ENCODE measurements at regions not wholly inside any gene's neighbourhood (a gene's known extent, or its start where the extent isn't known, plus 50 kb on each side); places are given as distances from the start of the nearest gene placed in this dataset.
A peak's percentile ranks its signal among the peaks of the same experiment; 100 is the strongest.

GRCh38 chr15:91696981-91697380 lies 156.5 kb upstream of the SLCO3A1 start:
- in situ Hi-C loops (cut with MboI; ENCODE audit: low pct_unique_long_range_greater_than_20kb in 2 of 9, low sequenced_read_pairs in 9 of 9, unreplicated experiment in 9 of 9): no loop called here
- peaks cover 25 to 26% of the 10 kb centered on the region in 2 donors for H3K4me1 ChIP-seq (replicated peaks in 1 of 2)
- no peak overlapping the region for H3K27ac ChIP-seq
- ATAC-seq (replicated peaks in 6 of 8): no peak
- WGBS, 10 experiments: 0 to 100% (median 92%) methylated on average over 1 to 3 of the region's 3 CpGs; no CpG with 5 or more reads in 3 of the 10 experiments
- H3K4me3 ChIP-seq: no peak overlapping the region

DNA sequence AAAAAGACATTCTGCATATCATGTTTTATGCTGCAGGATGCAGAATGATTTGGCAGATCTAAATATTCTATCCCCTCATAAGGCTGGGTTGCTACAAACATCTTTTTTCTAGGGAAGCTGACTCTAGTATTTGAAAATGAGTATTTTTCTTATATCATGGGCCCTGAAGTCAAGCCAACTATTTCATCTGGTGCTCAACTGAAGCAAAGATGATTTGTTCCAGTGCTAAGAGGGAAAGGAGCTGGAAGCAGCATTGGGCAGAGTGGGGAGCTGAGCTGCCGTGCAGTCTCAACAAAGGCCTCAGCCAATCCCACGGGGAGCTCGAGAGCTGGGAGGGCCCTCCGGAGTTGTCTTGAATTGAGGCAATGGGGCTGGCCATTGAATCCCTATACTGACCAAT lies 155.3 kb upstream of the SLCO3A1 start:
- no peak for ATAC-seq (replicated peaks in 6 of 8)
- H3K27ac ChIP-seq: no peak overlapping the region
- no peak overlapping the region for H3K4me3 ChIP-seq
- peaks cover 24 to 34% of the 10 kb centered on the region in 2 donors for H3K4me1 ChIP-seq (replicated peaks in 1 of 2)
- in situ Hi-C loops (cut with MboI; ENCODE audit: low pct_unique_long_range_greater_than_20kb in 2 of 9, low sequenced_read_pairs in 9 of 9, unreplicated experiment in 9 of 9): no loop called here
- WGBS, 10 experiments: 0 to 89% (median 38%) methylated on average over 1 to 4 of the region's 4 CpGs; no CpG with 5 or more reads in 4 of the 10 experiments

- in situ Hi-C loops (cut with MboI; ENCODE audit: low pct_unique_long_range_greater_than_20kb in 2 of 9, low sequenced_read_pairs in 9 of 9, unreplicated experiment in 9 of 9): loop anchor here in 2 of 9 experiments (10.0 to 25.0 kb wide), 2 partner anchors 375 to 388 kb away; no protein-coding TSS in a partner anchor
- no peak for ATAC-seq (replicated peaks in 6 of 8)
- WGBS, 10 experiments: 0 to 100% (median 50%) methylated on average over 1 of the region's 1 CpG; no CpG with 5 or more reads in 6 of the 10 experiments
- H3K4me1 ChIP-seq (replicated peaks in 1 of 2): peaks cover 9 to 22% of the 10 kb centered on the region in 2 donors
- no peak overlapping the region for H3K4me3 ChIP-seq
- no peak overlapping the region for H3K27ac ChIP-seq
Measured at GRCh38 chr15:91699741-91700140, 153.8 kb upstream of the SLCO3A1 start.

- 8 to 51% (median 36%) methylated on average over 1 to 2 of the region's 2 CpGs; no CpG with 5 or more reads in 2 of the 10 experiments for WGBS, 10 experiments
- Histone ChIP-seq H3K4me1 (replicated peaks in 1 of 2) (peaks cover 0 to 17% of the 10 kb centered on the region in 2 donors), H3K4me3 (no peak overlapping the region), H3K27ac (no peak overlapping the region)
- in situ Hi-C loops (cut with MboI; ENCODE audit: low pct_unique_long_range_greater_than_20kb in 2 of 9, low sequenced_read_pairs in 9 of 9, unreplicated experiment in 9 of 9): loop anchor here in 2 of 9 experiments (10.0 to 25.0 kb wide), 2 partner anchors 372 to 384 kb away; no protein-coding TSS in a partner anchor
- ATAC-seq (replicated peaks in 6 of 8): peak in 5 of 8 experiments; percentile 33 to 68 (median 36)
Measured at GRCh38 chr15:91703274-91703673, 150.2 kb upstream of the SLCO3A1 start.

GRCh38 chr15:91704343-91704742 lies 149.2 kb upstream of the SLCO3A1 start:
- in situ Hi-C loops (cut with MboI; ENCODE audit: low pct_unique_long_range_greater_than_20kb in 2 of 9, low sequenced_read_pairs in 9 of 9, unreplicated experiment in 9 of 9): loop anchor here in 2 of 9 experiments (10.0 to 25.0 kb wide), 2 partner anchors 370 to 383 kb away; no protein-coding TSS in a partner anchor

GRCh38 chr15:91706322-91707032 lies 147.0 kb upstream of the SLCO3A1 start:
- ATAC-seq (replicated peaks in 6 of 8): peak; percentile 45 to 89 (median 72)
- H3K4me3 ChIP-seq: no peak overlapping the region
- peaks cover under 1 to 19% of the 10 kb centered on the region in 2 donors for H3K4me1 ChIP-seq (replicated peaks in 1 of 2)
- H3K27ac ChIP-seq: no peak overlapping the region
- 4 to 80% (median 49%) methylated on average over 1 to 7 of the region's 9 CpGs; no CpG with 5 or more reads in 1 of the 10 experiments for WGBS, 10 experiments
- in situ Hi-C loops (cut with MboI; ENCODE audit: low pct_unique_long_range_greater_than_20kb in 2 of 9, low sequenced_read_pairs in 9 of 9, unreplicated experiment in 9 of 9): loop anchor here in 2 of 9 experiments (10.0 to 25.0 kb wide), 2 partner anchors 368 to 381 kb away; no protein-coding TSS in a partner anchor

More at GRCh38 chr15:91704343-91704742, 149.2 kb upstream of the SLCO3A1 start:
- H3K4me1 ChIP-seq (replicated peaks in 1 of 2): peaks cover 0 to 17% of the 10 kb centered on the region in 2 donors
- H3K4me3 ChIP-seq: no peak overlapping the region
- no peak overlapping the region for H3K27ac ChIP-seq
- no peak for ATAC-seq (replicated peaks in 6 of 8)
- WGBS, 10 experiments: 10 to 100% (median 85%) methylated on average over 1 to 5 of the region's 5 CpGs

DNA sequence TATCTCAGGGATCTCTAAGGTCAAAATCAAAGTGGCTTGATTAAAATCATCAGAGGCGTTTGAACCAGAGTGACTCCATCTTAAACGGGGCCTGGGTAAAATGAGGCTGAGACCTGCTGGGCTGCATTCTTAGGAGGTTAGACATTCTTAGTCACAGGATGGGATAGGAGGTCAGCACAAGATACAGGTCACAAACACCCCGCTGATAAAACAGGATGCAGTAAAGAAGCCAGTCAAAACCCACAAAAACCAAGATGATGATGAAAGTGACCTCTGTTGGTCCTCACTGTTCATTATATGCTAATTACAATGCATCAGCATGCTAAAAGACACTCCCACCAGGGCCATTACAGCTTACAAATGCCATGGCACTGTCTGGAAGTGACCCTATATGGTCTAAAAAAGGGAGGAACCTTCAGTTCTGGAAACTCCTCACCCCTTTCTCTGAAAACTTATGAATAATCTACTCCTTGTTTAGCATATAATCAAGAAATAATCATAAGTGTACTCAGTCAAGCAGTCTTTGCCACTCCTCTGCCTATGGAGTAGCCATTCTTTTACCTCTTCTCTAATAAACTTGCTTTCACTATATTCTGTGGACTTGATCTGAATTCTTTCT lies 143.3 kb upstream of the SLCO3A1 start:
- peaks cover 14% of the 10 kb centered on the region in 2 donors for H3K4me1 ChIP-seq (replicated peaks in 1 of 2)
- in situ Hi-C loops (cut with MboI; ENCODE audit: low pct_unique_long_range_greater_than_20kb in 2 of 9, low sequenced_read_pairs in 9 of 9, unreplicated experiment in 9 of 9): loop anchor here in 1 of 9 experiments (25.0 kb wide), 1 partner anchor 377 kb away; no protein-coding TSS in a partner anchor
- 13 to 100% (median 86%) methylated on average over 1 to 3 of the region's 3 CpGs; no CpG with 5 or more reads in 1 of the 10 experiments for WGBS, 10 experiments
- H3K4me3 ChIP-seq: no peak overlapping the region
- H3K27ac ChIP-seq: no peak overlapping the region
- ATAC-seq (replicated peaks in 6 of 8): peak in 3 of 8 experiments; percentile 83 to 85 (median 84)

DNA sequence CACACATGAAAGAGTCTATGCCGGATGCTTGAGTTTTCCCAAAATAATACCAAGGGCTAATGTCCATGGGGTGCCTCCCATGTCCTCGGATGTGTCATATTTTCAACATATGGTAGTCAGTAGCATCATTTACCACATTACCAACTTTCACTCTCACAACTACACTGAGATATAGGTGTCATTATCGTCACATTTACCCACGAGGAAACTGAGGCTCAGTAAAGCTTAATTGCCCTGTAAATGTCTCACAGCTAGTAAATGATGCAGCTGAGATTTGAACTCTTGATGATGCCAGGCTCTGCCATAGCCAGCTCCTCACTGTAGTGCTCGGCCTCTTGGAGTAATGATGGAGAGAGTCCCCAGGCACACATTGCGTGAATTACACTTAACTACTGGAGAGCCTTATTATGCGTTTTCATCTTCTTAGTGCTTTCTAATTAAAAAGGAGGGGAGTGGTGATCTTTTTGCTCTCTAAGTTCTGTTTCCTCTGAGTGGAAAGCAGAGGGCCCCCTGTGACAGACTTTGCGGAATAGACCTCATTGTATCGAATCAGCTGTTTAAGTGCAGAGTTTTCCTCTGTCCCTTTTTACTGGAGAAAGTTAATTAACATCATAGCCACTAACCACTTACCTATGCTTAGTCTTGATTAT lies 142.0 kb upstream of the SLCO3A1 start:
- no peak overlapping the region for H3K27ac ChIP-seq
- in situ Hi-C loops (cut with MboI; ENCODE audit: low pct_unique_long_range_greater_than_20kb in 2 of 9, low sequenced_read_pairs in 9 of 9, unreplicated experiment in 9 of 9): loop anchor here in 1 of 9 experiments (25.0 kb wide), 1 partner anchor 376 kb away; no protein-coding TSS in a partner anchor
- H3K4me3 ChIP-seq: no peak overlapping the region
- no peak for ATAC-seq (replicated peaks in 6 of 8)
- H3K4me1 ChIP-seq (replicated peaks in 1 of 2): peaks cover 14% of the 10 kb centered on the region in 2 donors
- WGBS, 10 experiments: 17 to 83% (median 60%) methylated on average over 1 to 7 of the region's 9 CpGs; no CpG with 5 or more reads in 1 of the 10 experiments

DNA sequence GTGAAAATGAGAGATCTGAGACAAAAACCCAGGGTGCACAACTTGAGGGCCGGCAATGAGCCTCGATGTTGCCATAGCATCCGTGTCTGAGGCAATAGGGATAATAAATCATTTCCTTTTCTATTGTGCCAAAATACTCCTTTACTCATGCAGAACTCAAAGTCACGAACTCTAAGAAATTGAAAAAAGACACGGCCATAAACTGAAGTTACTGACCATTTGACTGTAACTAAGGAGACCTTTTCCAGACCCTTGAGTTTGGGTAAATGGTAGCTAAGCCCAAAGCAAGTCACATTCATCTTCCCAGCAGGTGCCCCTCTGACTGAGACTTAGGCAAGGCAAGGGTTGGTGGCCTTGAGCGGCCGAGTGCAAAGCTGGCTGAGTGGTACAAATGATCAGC lies 141.2 kb upstream of the SLCO3A1 start:
- Histone ChIP-seq H3K4me1 (replicated peaks in 1 of 2) (peaks cover 14% of the 10 kb centered on the region in 2 donors), H3K4me3 (no peak overlapping the region), H3K27ac (no peak overlapping the region)
- in situ Hi-C loops (cut with MboI; ENCODE audit: low pct_unique_long_range_greater_than_20kb in 2 of 9, low sequenced_read_pairs in 9 of 9, unreplicated experiment in 9 of 9): loop anchor here in 1 of 9 experiments (25.0 kb wide), 1 partner anchor 375 kb away; no protein-coding TSS in a partner anchor
- peak in 1 of 8 experiments; percentile 55 for ATAC-seq (replicated peaks in 6 of 8)
- 7 to 67% (median 17%) methylated on average over 2 to 6 of the region's 7 CpGs; no CpG with 5 or more reads in 2 of the 10 experiments for WGBS, 10 experiments

DNA sequence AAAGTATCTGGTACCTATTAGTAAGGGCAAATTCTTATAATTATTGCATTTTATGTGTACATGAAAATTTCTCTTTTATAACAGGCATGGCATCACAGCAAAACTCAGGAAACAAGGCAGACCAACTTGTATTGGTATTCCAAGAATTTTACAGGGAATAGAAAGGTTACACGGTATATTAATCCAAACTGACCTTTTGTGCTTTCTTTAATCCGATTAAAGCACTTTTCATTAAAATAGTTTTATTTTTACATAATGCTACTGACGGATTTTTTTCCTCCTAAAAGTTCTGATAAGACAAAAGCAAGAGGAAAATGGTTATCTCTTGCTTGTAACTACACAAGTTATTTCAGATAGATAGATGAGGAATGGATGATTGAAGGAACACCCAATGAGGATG lies 137.0 kb upstream of the SLCO3A1 start:
- Histone ChIP-seq H3K27ac (no peak overlapping the region), H3K4me3 (no peak overlapping the region), H3K4me1 (replicated peaks in 1 of 2) (peaks cover 11 to 13% of the 10 kb centered on the region in 2 donors)
- 3 to 100% (median 70%) methylated on average over 1 to 3 of the region's 3 CpGs for WGBS, 10 experiments
- ATAC-seq (replicated peaks in 6 of 8): no peak
- in situ Hi-C loops (cut with MboI; ENCODE audit: low pct_unique_long_range_greater_than_20kb in 2 of 9, low sequenced_read_pairs in 9 of 9, unreplicated experiment in 9 of 9): loop anchor here in 1 of 9 experiments (25.0 kb wide), 1 partner anchor 371 kb away; no protein-coding TSS in a partner anchor

DNA sequence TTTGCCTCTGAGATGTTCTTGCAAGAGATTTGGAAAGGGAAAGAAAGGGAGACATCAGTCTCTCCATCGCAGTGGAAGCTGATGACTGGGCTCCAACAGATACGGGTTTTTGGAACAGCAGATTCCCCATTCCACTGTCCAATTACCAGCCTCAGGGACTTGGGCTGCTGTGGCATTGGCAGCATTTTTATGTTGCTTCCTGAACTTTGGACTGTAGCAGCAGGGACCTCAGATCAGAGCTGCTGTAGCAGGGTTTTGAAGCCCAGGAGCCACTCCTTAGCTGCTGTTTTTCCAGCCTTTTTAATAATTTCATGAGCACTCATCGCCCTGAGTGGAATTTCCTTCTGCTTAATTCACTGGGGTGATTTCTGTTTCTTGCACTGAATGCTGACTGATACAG lies 135.7 kb upstream of the SLCO3A1 start:
- H3K4me1 ChIP-seq (replicated peaks in 1 of 2): peaks cover 0 to 2% of the 10 kb centered on the region in 2 donors

DNA sequence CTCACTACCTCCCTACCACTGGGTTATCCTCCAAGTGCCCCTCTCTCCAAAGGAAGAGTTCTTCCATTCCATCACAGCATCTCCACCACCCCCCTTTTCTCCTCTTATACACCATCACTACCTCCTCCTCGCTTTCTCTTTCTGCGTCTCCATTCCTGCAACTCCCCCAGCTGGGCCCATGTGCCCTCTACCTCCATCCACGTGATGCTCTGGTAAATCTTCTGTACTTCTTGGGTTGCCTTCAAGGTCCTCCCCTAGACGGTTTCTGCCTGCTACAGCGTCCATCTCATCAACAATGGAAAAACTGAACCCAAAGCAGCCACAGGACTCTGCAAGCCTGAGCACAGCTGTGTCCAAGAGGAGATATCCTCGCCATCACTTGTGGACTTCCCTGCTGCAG lies 129.5 kb upstream of the SLCO3A1 start:
- H3K4me3 ChIP-seq: no peak overlapping the region
- no peaks in the 10 kb centered on the region for H3K4me1 ChIP-seq (replicated peaks in 1 of 2)
- no peak for ATAC-seq (replicated peaks in 6 of 8)
- in situ Hi-C loops (cut with MboI; ENCODE audit: low pct_unique_long_range_greater_than_20kb in 2 of 9, low sequenced_read_pairs in 9 of 9, unreplicated experiment in 9 of 9): loop anchor here in 1 of 9 experiments (25.0 kb wide), 1 partner anchor 363 kb away; no protein-coding TSS in a partner anchor
- H3K27ac ChIP-seq: no peak overlapping the region
- 27 to 93% (median 69%) methylated on average over 1 to 6 of the region's 6 CpGs; no CpG with 5 or more reads in 3 of the 10 experiments for WGBS, 10 experiments

More for the DNA sequence above, 135.7 kb upstream of the SLCO3A1 start:
- H3K4me3 ChIP-seq: no peak overlapping the region
- no peak for ATAC-seq (replicated peaks in 6 of 8)
- in situ Hi-C loops (cut with MboI; ENCODE audit: low pct_unique_long_range_greater_than_20kb in 2 of 9, low sequenced_read_pairs in 9 of 9, unreplicated experiment in 9 of 9): loop anchor here in 1 of 9 experiments (25.0 kb wide), 1 partner anchor 369 kb away; no protein-coding TSS in a partner anchor
- 24 to 100% (median 46%) methylated on average over 1 to 3 of the region's 3 CpGs; no CpG with 5 or more reads in 4 of the 10 experiments for WGBS, 10 experiments
- H3K27ac ChIP-seq: no peak overlapping the region
